Loucy (cell line): ENCODE measurements at regions not wholly inside any gene's neighbourhood (a gene's known extent, or its start where the extent isn't known, plus 50 kb on each side); places are given as distances from the start of the nearest gene placed in this dataset.

Source experiments
- CTCF ChIP-seq: fragments of 200-600 bp; sonication (generic); conservative IDR thresholded peaks from 2 replicates; pipeline ENCODE4 v1.5.1; 2014; ENCODE audit warnings: mild to moderate bottlenecking, antibody characterized with exemption, low read length
- EZH2phosphoT487 ChIP-seq: fragments of 200-600 bp; IDR thresholded peaks from 2 replicates; pipeline ENCODE4 v1.6.1; 2018; ENCODE audit warnings: antibody characterized with exemption, mild to moderate bottlenecking, moderate library complexity, borderline replicate concordance

- TF ChIP-seq CTCF (no peak), EZH2phosphoT487 (no peak)
Measured at GRCh38 chr3:104323226-104323625, 1043.5 kb upstream of the ALCAM start.
